HEK293 (cell line): ENCODE measurements at regions not wholly inside any gene's neighbourhood (a gene's known extent, or its start where the extent isn't known, plus 50 kb on each side); places are given as distances from the start of the nearest gene placed in this dataset.

Experiments
- CTCF ChIA-PET: fragments of 350-600 bp; formaldehyde crosslinking; extraction: SDS; loops from one replicate; lab custom pipeline; 2021; ENCODE audit warnings: antibody characterized with exemption; lab: Yijun Ruan, JAX
- POLR2A ChIA-PET: fragments of 300-600 bp; formaldehyde crosslinking; extraction: SDS; loops from one replicate; lab custom pipeline; 2020; ENCODE audit warnings: antibody characterized with exemption, inconsistent platforms; lab: Yijun Ruan, JAX
- H3K27ac ChIP-seq: fragments of 200-500 bp; sonication (Bioruptor generic); 2 replicates; pipeline ENCODE4 v1.5.1; 2014; ENCODE audit warnings: low read depth, low read length, control low read depth, inconsistent platforms; ENCODE audit errors: extremely low read depth
- H3K36me3 ChIP-seq, 2 experiments: fragments of 200-500 bp in 1 of 2; sonication (Bioruptor generic) in 1 of 2; 1 replicate in 1 of 2; 2 replicates in 1 of 2; pipeline ENCODE4 v1.5.1; 2014 to 2017; ENCODE audit warnings: inconsistent platforms in 2 of 2, low read length in 2 of 2; ENCODE audit not compliant: control insufficient read depth in 2 of 2, insufficient read depth in 1 of 2
- H3K4me1 ChIP-seq: fragments of 200-500 bp; sonication (Bioruptor generic); 2 replicates; pipeline ENCODE4 v1.5.1; 2014; ENCODE audit warnings: mild to moderate bottlenecking, low read length, inconsistent platforms; ENCODE audit not compliant: control insufficient read depth, insufficient read depth
- H3K4me3 ChIP-seq: 2 replicates; pipeline ENCODE4 v1.5.1; 2011; ENCODE audit warnings: low read depth, mild to moderate bottlenecking, control low read depth, low read length, moderate library complexity
- H3K9me3 ChIP-seq: fragments of 200-500 bp; sonication (Bioruptor generic); 2 replicates; pipeline ENCODE4 v1.5.1; 2014; ENCODE audit warnings: low read depth, low read length, inconsistent platforms; ENCODE audit not compliant: control insufficient read depth, insufficient read depth
- MZF1 ChIP-seq: fragments of 450-650 bp; formaldehyde crosslinking; IDR thresholded peaks from 2 replicates; pipeline ENCODE4 v1.5.1; 2017; ENCODE audit warnings: missing biosample characterization, missing genetic modification characterization, borderline replicate concordance
- SALL2 ChIP-seq: fragments of 450-650 bp; formaldehyde crosslinking; IDR thresholded peaks from 2 replicates; pipeline ENCODE4 v1.5.0; 2017; ENCODE audit warnings: missing biosample characterization, mild to moderate bottlenecking, missing genetic modification characterization, borderline replicate concordance
- SCRT1 ChIP-seq: fragments of 450-650 bp; formaldehyde crosslinking; IDR thresholded peaks from 2 replicates; pipeline ENCODE4 v1.5.1; 2016; ENCODE audit warnings: missing biosample characterization, missing genetic modification characterization, borderline replicate concordance
- SP3 ChIP-seq: fragments of 450-650 bp; formaldehyde crosslinking; IDR thresholded peaks from 2 replicates; pipeline ENCODE4 v1.5.1; 2016; ENCODE audit warnings: missing biosample characterization, missing genetic modification characterization
- ZBTB11 ChIP-seq: fragments of 450-650 bp; formaldehyde crosslinking; conservative IDR thresholded peaks from 2 replicates; pipeline ENCODE4 v1.5.1; 2016; ENCODE audit warnings: low read depth, missing biosample characterization, missing genetic modification characterization
- ZBTB26 ChIP-seq: fragments of 450-650 bp; formaldehyde crosslinking; optimal IDR thresholded peaks from 2 replicates; pipeline ENCODE3; 2016; ENCODE audit warnings: missing biosample characterization, mild to moderate bottlenecking, missing genetic modification characterization
- ZNF114 ChIP-seq: fragments of 450-650 bp; formaldehyde crosslinking; IDR thresholded peaks from 2 replicates; pipeline ENCODE4 v1.5.0; 2017; ENCODE audit warnings: missing biosample characterization, missing genetic modification characterization
- ZNF133 ChIP-seq: fragments of 450-650 bp; formaldehyde crosslinking; IDR thresholded peaks from 2 replicates; pipeline ENCODE4 v1.5.1; 2016; ENCODE audit warnings: missing biosample characterization, missing genetic modification characterization
- ZNF148 ChIP-seq: fragments of 450-650 bp; formaldehyde crosslinking; IDR thresholded peaks from 2 replicates; pipeline ENCODE4 v1.5.0; 2017; ENCODE audit warnings: missing biosample characterization, missing genetic modification characterization, borderline replicate concordance
- ZNF174 ChIP-seq: fragments of 450-650 bp; formaldehyde crosslinking; IDR thresholded peaks from 2 replicates; pipeline ENCODE4 v1.5.0; 2017; ENCODE audit warnings: missing biosample characterization, mild to moderate bottlenecking, missing genetic modification characterization
- ZNF629 ChIP-seq: fragments of 450-650 bp; formaldehyde crosslinking; IDR thresholded peaks from 2 replicates; pipeline ENCODE4 v1.5.1; 2017; ENCODE audit warnings: missing biosample characterization, missing genetic modification characterization
- ZNF654 ChIP-seq: fragments of 450-650 bp; formaldehyde crosslinking; IDR thresholded peaks from 2 replicates; pipeline ENCODE4 v1.5.1; 2016; ENCODE audit warnings: low read depth, missing biosample characterization, missing genetic modification characterization
- ZNF660 ChIP-seq: fragments of 450-650 bp; IDR thresholded peaks from 2 replicates; pipeline ENCODE4 v1.5.1; 2018; ENCODE audit warnings: missing biosample characterization, mild to moderate bottlenecking, missing genetic modification characterization
- ZNF670 ChIP-seq: fragments of 450-650 bp; formaldehyde crosslinking; IDR thresholded peaks from 2 replicates; pipeline ENCODE4 v1.5.1; 2016; ENCODE audit warnings: missing biosample characterization, missing genetic modification characterization, low read depth
- ZNF677 ChIP-seq: fragments of 450-650 bp; IDR thresholded peaks from 2 replicates; pipeline ENCODE4 v1.5.0; 2018; ENCODE audit warnings: missing biosample characterization, mild to moderate bottlenecking, missing genetic modification characterization, moderate library complexity
- TF ChIP-seq, protein P1 (sequence below): fragments of 450-650 bp; formaldehyde crosslinking; IDR thresholded peaks from 2 replicates; pipeline ENCODE4 v1.5.1; 2016; ENCODE audit warnings: missing biosample characterization, missing genetic modification characterization
- TF ChIP-seq, protein P2 (sequence below): fragments of 450-650 bp; formaldehyde crosslinking; IDR thresholded peaks from 2 replicates; pipeline ENCODE4 v1.5.1; 2016; ENCODE audit warnings: missing biosample characterization, missing genetic modification characterization
- TF ChIP-seq, protein P3 (sequence below): fragments of 450-650 bp; formaldehyde crosslinking; IDR thresholded peaks from 2 replicates; pipeline ENCODE4 v1.5.1; 2016; ENCODE audit warnings: missing biosample characterization, missing genetic modification characterization

DNA sequence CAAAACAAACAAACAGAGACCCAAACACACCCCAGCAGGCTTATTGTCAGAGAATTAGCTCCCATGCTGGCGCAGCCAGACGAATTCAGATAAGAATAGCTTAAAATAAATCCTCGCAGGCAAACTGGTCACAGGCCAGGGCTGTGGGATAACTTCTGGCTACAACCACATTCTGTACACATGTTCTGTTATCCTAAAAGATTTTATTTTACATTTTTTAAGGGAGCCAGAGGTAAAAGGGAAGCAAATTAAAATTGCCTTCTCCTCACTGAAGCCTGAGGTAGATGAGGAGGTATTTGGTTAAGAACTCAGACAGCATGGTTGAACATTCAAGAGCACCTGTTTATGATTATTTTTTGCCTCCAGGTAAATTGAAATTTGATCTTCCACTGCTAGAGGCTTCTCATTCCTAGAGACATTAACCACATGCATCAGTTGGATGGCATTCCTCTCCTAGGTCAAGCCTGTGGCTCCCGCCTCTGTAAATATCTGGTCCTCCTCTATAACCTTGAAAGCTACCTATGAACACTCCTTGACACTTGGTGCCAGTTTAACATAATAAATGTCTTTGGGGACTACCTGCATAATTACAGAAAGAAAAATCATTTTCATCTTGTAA is 190.3 kb downstream of the SATB1 start:
- H3K4me1 ChIP-seq: peaks cover 2% of the 10 kb centered on the region; the same call in 1 of the 2 replicates
- H3K9me3 ChIP-seq: no peaks in the 10 kb centered on the region
- POLR2A ChIA-PET: interaction anchor here (1.1 kb wide), 1 partner anchor 16 kb away, joined by 3 read pairs; no protein-coding TSS in a partner anchor
- no peak for TF ChIP-seq ZNF629 (tag by site-specific recombination)
- TF ChIP-seq MZF1 (tag by site-specific recombination): no peak
- TF ChIP-seq, protein P1, sequence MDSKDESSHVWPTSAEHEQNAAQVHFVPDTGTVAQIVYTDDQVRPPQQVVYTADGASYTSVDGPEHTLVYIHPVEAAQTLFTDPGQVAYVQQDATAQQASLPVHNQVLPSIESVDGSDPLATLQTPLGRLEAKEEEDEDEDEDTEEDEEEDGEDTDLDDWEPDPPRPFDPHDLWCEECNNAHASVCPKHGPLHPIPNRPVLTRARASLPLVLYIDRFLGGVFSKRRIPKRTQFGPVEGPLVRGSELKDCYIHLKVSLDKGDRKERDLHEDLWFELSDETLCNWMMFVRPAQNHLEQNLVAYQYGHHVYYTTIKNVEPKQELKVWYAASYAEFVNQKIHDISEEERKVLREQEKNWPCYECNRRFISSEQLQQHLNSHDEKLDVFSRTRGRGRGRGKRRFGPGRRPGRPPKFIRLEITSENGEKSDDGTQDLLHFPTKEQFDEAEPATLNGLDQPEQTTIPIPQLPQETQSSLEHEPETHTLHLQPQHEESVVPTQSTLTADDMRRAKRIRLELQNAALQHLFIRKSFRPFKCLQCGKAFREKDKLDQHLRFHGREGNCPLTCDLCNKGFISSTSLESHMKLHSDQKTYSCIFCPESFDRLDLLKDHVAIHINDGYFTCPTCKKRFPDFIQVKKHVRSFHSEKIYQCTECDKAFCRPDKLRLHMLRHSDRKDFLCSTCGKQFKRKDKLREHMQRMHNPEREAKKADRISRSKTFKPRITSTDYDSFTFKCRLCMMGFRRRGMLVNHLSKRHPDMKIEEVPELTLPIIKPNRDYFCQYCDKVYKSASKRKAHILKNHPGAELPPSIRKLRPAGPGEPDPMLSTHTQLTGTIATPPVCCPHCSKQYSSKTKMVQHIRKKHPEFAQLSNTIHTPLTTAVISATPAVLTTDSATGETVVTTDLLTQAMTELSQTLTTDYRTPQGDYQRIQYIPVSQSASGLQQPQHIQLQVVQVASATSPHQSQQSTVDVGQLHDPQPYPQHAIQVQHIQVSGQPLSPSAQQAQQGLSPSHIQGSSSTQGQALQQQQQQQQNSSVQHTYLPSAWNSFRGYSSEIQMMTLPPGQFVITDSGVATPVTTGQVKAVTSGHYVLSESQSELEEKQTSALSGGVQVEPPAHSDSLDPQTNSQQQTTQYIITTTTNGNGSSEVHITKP (tag by site-specific recombination): no peak
- no peak for TF ChIP-seq ZNF133 (tag by site-specific recombination)
- no peak for TF ChIP-seq ZNF660 (tag by site-specific recombination)
- TF ChIP-seq, protein P2, sequence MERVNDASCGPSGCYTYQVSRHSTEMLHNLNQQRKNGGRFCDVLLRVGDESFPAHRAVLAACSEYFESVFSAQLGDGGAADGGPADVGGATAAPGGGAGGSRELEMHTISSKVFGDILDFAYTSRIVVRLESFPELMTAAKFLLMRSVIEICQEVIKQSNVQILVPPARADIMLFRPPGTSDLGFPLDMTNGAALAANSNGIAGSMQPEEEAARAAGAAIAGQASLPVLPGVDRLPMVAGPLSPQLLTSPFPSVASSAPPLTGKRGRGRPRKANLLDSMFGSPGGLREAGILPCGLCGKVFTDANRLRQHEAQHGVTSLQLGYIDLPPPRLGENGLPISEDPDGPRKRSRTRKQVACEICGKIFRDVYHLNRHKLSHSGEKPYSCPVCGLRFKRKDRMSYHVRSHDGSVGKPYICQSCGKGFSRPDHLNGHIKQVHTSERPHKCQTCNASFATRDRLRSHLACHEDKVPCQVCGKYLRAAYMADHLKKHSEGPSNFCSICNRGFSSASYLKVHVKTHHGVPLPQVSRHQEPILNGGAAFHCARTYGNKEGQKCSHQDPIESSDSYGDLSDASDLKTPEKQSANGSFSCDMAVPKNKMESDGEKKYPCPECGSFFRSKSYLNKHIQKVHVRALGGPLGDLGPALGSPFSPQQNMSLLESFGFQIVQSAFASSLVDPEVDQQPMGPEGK (tag by site-specific recombination): no peak
- TF ChIP-seq SP3: no peak
- TF ChIP-seq ZNF114: no peak
- no peak for TF ChIP-seq ZNF654 (tag by site-specific recombination)
- TF ChIP-seq SCRT1 (tag by site-specific recombination): no peak
- no peak for TF ChIP-seq ZBTB26
- TF ChIP-seq SALL2 (tag by site-specific recombination): no peak
- TF ChIP-seq ZNF670: no peak
- TF ChIP-seq, protein P3, sequence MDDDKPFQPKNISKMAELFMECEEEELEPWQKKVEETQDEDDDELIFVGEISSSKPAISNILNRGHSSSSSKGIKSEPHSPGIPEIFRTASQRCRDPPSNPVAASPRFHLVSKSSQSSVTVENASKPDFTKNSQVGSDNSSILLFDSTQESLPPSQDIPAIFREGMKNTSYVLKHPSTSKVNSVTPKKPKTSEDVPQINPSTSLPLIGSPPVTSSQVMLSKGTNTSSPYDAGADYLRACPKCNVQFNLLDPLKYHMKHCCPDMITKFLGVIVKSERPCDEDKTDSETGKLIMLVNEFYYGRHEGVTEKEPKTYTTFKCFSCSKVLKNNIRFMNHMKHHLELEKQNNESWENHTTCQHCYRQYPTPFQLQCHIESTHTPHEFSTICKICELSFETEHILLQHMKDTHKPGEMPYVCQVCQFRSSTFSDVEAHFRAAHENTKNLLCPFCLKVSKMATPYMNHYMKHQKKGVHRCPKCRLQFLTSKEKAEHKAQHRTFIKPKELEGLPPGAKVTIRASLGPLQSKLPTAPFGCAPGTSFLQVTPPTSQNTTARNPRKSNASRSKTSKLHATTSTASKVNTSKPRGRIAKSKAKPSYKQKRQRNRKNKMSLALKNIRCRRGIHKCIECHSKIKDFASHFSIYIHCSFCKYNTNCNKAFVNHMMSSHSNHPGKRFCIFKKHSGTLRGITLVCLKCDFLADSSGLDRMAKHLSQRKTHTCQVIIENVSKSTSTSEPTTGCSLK: no peak
- no peak for TF ChIP-seq ZNF148 (tag by site-specific recombination)
- TF ChIP-seq ZNF677 (tag by site-specific recombination): no peak
- no peak for TF ChIP-seq ZBTB11
- no peak for TF ChIP-seq ZNF174 (tag by site-specific recombination)
- CTCF ChIA-PET: interaction anchor here (0.6 kb wide), 2 partner anchors 163 to 788 kb away, joined by 4 read pairs; no protein-coding TSS in a partner anchor
- no peak overlapping the region for H3K4me3 ChIP-seq
- H3K27ac ChIP-seq: no peak overlapping the region
- H3K36me3 ChIP-seq: no peaks in the 10 kb centered on the region
